ENCODE measurements at regions not wholly inside any gene's neighbourhood (a gene's known extent, or its start where the extent isn't known, plus 50 kb on each side); places are given as distances from the start of the nearest gene placed in this dataset.

GRCh38 chr7:108861071-108861470, 291.4 kb downstream of the DNAJB9 start:
- TF ChIP-seq EZH2 (IDR thresholded peaks at IDR 0.05; ENCODE audit: borderline replicate concordance, control insufficient read depth, low read depth, low read length) (no peak), RELB (IDR thresholded peaks at IDR 0.05; ENCODE audit: low read depth) (no peak), REST (IDR thresholded peaks at IDR 0.05; ENCODE audit: low read depth, low read length) (no peak), SREBF2 (IDR thresholded peaks at IDR 0.05; ENCODE audit: low read length) (no peak), HCFC1 (IDR thresholded peaks at IDR 0.05; ENCODE audit: low read length) (no peak), ETV6 (conservative IDR thresholded peaks at IDR 0.05 in 1 of 2, IDR thresholded peaks at IDR 0.05 in 1 of 2; ENCODE audit: borderline replicate concordance in 1 of 2, low read depth in 1 of 2) (no peak)
- TF ChIP-seq, protein P1, sequence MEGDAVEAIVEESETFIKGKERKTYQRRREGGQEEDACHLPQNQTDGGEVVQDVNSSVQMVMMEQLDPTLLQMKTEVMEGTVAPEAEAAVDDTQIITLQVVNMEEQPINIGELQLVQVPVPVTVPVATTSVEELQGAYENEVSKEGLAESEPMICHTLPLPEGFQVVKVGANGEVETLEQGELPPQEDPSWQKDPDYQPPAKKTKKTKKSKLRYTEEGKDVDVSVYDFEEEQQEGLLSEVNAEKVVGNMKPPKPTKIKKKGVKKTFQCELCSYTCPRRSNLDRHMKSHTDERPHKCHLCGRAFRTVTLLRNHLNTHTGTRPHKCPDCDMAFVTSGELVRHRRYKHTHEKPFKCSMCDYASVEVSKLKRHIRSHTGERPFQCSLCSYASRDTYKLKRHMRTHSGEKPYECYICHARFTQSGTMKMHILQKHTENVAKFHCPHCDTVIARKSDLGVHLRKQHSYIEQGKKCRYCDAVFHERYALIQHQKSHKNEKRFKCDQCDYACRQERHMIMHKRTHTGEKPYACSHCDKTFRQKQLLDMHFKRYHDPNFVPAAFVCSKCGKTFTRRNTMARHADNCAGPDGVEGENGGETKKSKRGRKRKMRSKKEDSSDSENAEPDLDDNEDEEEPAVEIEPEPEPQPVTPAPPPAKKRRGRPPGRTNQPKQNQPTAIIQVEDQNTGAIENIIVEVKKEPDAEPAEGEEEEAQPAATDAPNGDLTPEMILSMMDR (IDR thresholded peaks at IDR 0.05 in 2 of 3, conservative IDR thresholded peaks at IDR 0.05 in 1 of 3; ENCODE audit: control insufficient read depth in 2 of 3, extremely low read depth in 1 of 3, insufficient read depth in 1 of 3, low read depth in 3 of 3, low read length in 3 of 3), result no peak
